OCI-LY3 (cell line): ENCODE measurements at regions not wholly inside any gene's neighbourhood (a gene's known extent, or its start where the extent isn't known, plus 50 kb on each side); places are given as distances from the start of the nearest gene placed in this dataset.

ENCODE experiments used
- H2AFZ ChIP-seq: fragments of 200-600, 300-600 bp; shearing (Covaris generic); 2 replicates; pipeline ENCODE4 v1.6.0; 2014; ENCODE audit warnings: antibody characterized with exemption, low read depth, low read length
- H3K27ac ChIP-seq: fragments of 200-600, 300-600 bp; sonication (generic); 2 replicates; pipeline ENCODE4 v1.5.1; 2014; ENCODE audit warnings: mild to moderate bottlenecking, low read length, moderate library complexity, mixed read lengths
- H3K27me3 ChIP-seq: fragments of 200-600, 300-600 bp; sonication (generic); 2 replicates; pipeline ENCODE4 v1.6.1; 2014; ENCODE audit warnings: low read depth, low read length, mixed read lengths
- H3K36me3 ChIP-seq: fragments of 200-600, 300-600 bp; sonication (generic); replicated peaks from 2 replicates; pipeline ENCODE3; 2014; ENCODE audit warnings: low read depth, low read length, mixed read lengths
- H3K4me1 ChIP-seq: fragments of 300-600, 200-600 bp; sonication (generic); 2 replicates; pipeline ENCODE4 v1.6.1; 2014; ENCODE audit warnings: low read length, mixed read lengths
- H3K4me2 ChIP-seq: fragments of 200-600, 300-600 bp; sonication (generic); 2 replicates; pipeline ENCODE4 v1.6.1; 2014; ENCODE audit warnings: low read length, mixed read lengths
- H3K4me3 ChIP-seq: fragments of 300-600, 200-600 bp; sonication (generic); 2 replicates; pipeline ENCODE4 v1.5.1; 2014; ENCODE audit warnings: antibody characterized with exemption, mild to moderate bottlenecking, low read length, moderate library complexity
- H3K79me2 ChIP-seq: fragments of 300-600, 200-600 bp; shearing (Covaris generic); 2 replicates; pipeline ENCODE4 v1.6.1; 2014; ENCODE audit warnings: mild to moderate bottlenecking, low read length, mixed read lengths
- H3K9ac ChIP-seq: fragments of 300-600, 200-600 bp; shearing (Covaris generic); 2 replicates; pipeline ENCODE4 v1.6.0; 2014; ENCODE audit warnings: mild to moderate bottlenecking, low read length, moderate library complexity
- H3K9me3 ChIP-seq: fragments of 200-600, 300-600 bp; shearing (Covaris generic); 2 replicates; pipeline ENCODE4 v1.6.1; 2014; ENCODE audit warnings: low read length, mixed read lengths; ENCODE audit not compliant: insufficient read depth
- H4K20me1 ChIP-seq: fragments of 200-600, 300-600 bp; sonication (generic); 2 replicates; pipeline ENCODE4 v1.6.1; 2016; ENCODE audit warnings: low read length, mixed read lengths; ENCODE audit not compliant: insufficient read depth
- EZH2phosphoT487 ChIP-seq: fragments of 200-600 bp; shearing (Covaris generic); IDR thresholded peaks from 2 replicates; pipeline ENCODE4 v1.6.1; 2018; ENCODE audit warnings: antibody characterized with exemption, mixed run types, low read depth
- TF ChIP-seq, protein P1 (sequence below): fragments of 200-600, 300-600 bp; sonication (generic); IDR thresholded peaks from 2 replicates; pipeline ENCODE4 v1.5.1; 2014; ENCODE audit warnings: antibody characterized with exemption, low read length, low read depth

DNA sequence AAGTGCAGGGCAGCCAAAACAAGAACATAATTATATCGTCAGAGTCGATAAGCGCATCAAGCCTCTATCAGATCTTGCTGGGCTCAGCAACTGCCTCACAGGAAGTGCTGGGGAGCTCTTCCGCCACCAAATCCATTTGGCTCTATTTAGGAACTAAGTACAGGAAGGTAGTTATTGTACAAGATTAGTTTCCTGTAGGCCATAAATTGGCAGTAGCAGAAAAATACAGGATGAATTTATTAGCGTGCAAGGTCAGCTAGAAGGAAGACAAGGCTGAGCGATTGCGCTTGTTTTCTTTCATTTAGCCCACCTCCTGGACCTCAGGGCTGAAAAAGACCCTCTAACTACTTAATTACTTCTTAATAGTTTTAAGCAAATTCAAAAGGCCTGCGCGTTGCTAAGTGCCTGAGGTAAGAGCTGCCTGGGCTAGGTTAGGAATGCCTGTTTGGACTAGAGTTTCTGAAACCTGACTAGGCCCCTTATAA is 118.5 kb downstream of the IRS2 start:
- H3K27me3 ChIP-seq = no peaks in the 10 kb centered on the region
- no peak for TF ChIP-seq EZH2phosphoT487
- TF ChIP-seq, protein P1, sequence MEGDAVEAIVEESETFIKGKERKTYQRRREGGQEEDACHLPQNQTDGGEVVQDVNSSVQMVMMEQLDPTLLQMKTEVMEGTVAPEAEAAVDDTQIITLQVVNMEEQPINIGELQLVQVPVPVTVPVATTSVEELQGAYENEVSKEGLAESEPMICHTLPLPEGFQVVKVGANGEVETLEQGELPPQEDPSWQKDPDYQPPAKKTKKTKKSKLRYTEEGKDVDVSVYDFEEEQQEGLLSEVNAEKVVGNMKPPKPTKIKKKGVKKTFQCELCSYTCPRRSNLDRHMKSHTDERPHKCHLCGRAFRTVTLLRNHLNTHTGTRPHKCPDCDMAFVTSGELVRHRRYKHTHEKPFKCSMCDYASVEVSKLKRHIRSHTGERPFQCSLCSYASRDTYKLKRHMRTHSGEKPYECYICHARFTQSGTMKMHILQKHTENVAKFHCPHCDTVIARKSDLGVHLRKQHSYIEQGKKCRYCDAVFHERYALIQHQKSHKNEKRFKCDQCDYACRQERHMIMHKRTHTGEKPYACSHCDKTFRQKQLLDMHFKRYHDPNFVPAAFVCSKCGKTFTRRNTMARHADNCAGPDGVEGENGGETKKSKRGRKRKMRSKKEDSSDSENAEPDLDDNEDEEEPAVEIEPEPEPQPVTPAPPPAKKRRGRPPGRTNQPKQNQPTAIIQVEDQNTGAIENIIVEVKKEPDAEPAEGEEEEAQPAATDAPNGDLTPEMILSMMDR = no peak
- no peaks in the 10 kb centered on the region for H3K4me1 ChIP-seq
- no peak overlapping the region for H3K4me3 ChIP-seq
- H3K79me2 ChIP-seq = no peaks in the 10 kb centered on the region
- no peaks in the 10 kb centered on the region for H3K36me3 ChIP-seq
- H2AFZ ChIP-seq = no peak overlapping the region
- H3K27ac ChIP-seq = no peak overlapping the region
- no peaks in the 10 kb centered on the region for H4K20me1 ChIP-seq
- no peak overlapping the region for H3K4me2 ChIP-seq
- no peaks in the 10 kb centered on the region for H3K9me3 ChIP-seq
- no peak overlapping the region for H3K9ac ChIP-seq

DNA sequence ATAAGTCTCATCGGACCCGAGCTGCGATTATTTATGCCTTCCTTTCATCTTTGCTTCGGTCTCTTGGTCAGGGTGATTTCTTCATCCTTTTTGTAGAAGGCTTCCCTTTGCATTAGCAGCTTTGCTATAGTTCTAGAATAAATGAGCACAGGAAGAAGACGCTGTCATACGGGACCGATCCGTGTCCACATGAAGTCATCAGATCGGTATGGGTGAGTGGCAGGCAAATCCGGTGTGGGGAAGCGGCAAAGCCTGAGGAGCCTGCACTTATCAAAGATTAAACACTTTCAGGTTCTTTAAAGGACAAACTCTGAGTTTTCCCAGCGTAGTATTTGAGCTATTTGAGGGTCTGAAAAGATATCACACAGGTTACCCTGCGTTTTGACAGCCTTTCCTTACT is 119.3 kb downstream of the IRS2 start:
- Histone ChIP-seq H3K27ac (no peak overlapping the region), H4K20me1 (no peaks in the 10 kb centered on the region), H3K9me3 (no peaks in the 10 kb centered on the region), H2AFZ (no peak overlapping the region), H3K4me2 (no peak overlapping the region), H3K4me1 (no peaks in the 10 kb centered on the region), H3K4me3 (no peak overlapping the region), H3K27me3 (no peaks in the 10 kb centered on the region), H3K36me3 (no peaks in the 10 kb centered on the region), H3K9ac (no peak overlapping the region), H3K79me2 (no peaks in the 10 kb centered on the region)
- TF ChIP-seq, protein P1 = no peak
- TF ChIP-seq EZH2phosphoT487 = no peak

DNA sequence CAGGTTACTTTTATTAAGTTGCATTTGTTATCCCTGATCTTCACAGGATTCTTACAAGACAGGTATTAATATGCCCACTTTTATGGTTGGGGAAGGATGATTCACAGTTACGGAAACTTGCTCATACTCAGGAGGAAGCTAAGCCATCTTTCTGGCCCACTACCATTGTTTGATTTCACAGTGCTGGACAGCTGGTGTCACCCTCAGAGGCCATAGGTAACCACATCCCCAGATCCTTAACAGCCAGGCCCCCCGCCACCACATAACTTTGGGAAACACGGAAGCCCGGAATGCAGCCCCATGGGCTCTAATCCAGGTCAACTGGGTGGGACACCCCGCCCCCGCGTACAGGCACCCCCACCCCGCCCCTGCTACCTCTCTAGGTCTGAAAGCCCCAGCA is 119.7 kb downstream of the IRS2 start:
- Histone ChIP-seq H2AFZ (no peak overlapping the region), H3K4me1 (no peaks in the 10 kb centered on the region), H3K27ac (no peak overlapping the region), H3K4me2 (no peak overlapping the region), H3K4me3 (no peak overlapping the region), H3K36me3 (no peaks in the 10 kb centered on the region), H4K20me1 (no peaks in the 10 kb centered on the region), H3K9me3 (no peaks in the 10 kb centered on the region), H3K79me2 (no peaks in the 10 kb centered on the region), H3K9ac (no peak overlapping the region), H3K27me3 (no peaks in the 10 kb centered on the region)
- TF ChIP-seq, protein P1 = no peak
- TF ChIP-seq EZH2phosphoT487 = no peak

DNA sequence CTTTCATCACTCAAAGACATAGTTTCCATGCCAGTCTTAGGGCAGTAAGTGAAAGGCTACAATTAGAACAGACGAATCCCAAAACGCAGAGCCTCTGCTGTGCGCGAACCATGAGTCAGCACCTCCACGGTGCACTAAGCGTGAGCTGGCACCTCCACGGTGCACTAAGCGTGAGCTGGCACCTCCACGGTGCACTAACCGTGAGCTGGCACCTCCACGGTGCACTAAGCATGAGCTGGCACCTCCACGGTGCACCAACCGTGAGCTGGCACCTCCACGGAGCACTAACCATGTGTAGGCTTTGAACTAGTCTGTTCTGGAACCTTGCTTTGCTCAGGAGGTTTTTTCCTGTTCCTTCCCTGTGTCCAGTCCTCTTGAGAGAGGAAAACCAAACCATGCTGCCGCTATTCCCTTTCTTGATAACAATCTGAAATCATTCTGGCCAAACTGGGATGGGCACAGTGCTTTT is 120.6 kb downstream of the IRS2 start:
- Histone ChIP-seq H3K9me3 (no peaks in the 10 kb centered on the region), H3K4me2 (no peak overlapping the region), H3K9ac (no peak overlapping the region), H4K20me1 (no peaks in the 10 kb centered on the region), H3K27ac (no peak overlapping the region), H3K79me2 (no peaks in the 10 kb centered on the region), H3K36me3 (no peaks in the 10 kb centered on the region), H3K27me3 (no peaks in the 10 kb centered on the region), H3K4me3 (no peak overlapping the region), H2AFZ (no peak overlapping the region), H3K4me1 (no peaks in the 10 kb centered on the region)
- TF ChIP-seq, protein P1 = no peak
- TF ChIP-seq EZH2phosphoT487 = no peak
